Thymus (tissue), 11 donors: ENCODE measurements at regions not wholly inside any gene's neighbourhood (a gene's known extent, or its start where the extent isn't known, plus 50 kb on each side); places are given as distances from the start of the nearest gene placed in this dataset.

Experiments used
- DNase-seq, 9 donors: peaks; one replicate each; pipeline ENCODE4 v3.0.0-alpha.2; 2013; ENCODE audit warnings: low spot score in 9 of 9, low read depth in 6 of 9, missing footprints in 1 of 9
- H3K27ac ChIP-seq, 2 donors: one replicate each; pipeline ENCODE4 v1.5.1; 2013; ENCODE audit warnings: control low read depth in 1 of 2, low read depth in 1 of 2, low read length in 1 of 2, mild to moderate bottlenecking in 1 of 2, moderate library complexity in 1 of 2
- H3K27me3 ChIP-seq, 2 donors: one replicate each; pipeline ENCODE4 v1.5.1; 2013; ENCODE audit warnings: low read length in 1 of 2; ENCODE audit not compliant: control insufficient read depth in 2 of 2, insufficient read depth in 1 of 2
- H3K36me3 ChIP-seq, 2 donors: one replicate each; pipeline ENCODE4 v1.5.1; 2013; ENCODE audit warnings: low read length in 1 of 2, mild to moderate bottlenecking in 1 of 2, moderate library complexity in 1 of 2; ENCODE audit not compliant: control insufficient read depth in 2 of 2, insufficient read depth in 2 of 2
- H3K4me1 ChIP-seq, 2 donors: one replicate each; pipeline ENCODE4 v1.5.1; 2013; ENCODE audit warnings: low read length in 2 of 2; ENCODE audit not compliant: control insufficient read depth in 2 of 2, insufficient read depth in 2 of 2
- H3K4me3 ChIP-seq, 2 donors: one replicate each; pipeline ENCODE4 v1.5.1; 2013; ENCODE audit warnings: low read length in 2 of 2, control low read depth in 1 of 2, mild to moderate bottlenecking in 1 of 2
- H3K9me3 ChIP-seq, 2 donors: one replicate each; pipeline ENCODE4 v1.5.1; 2013; ENCODE audit warnings: low read length in 1 of 2, mild to moderate bottlenecking in 1 of 2; ENCODE audit not compliant: control insufficient read depth in 2 of 2, insufficient read depth in 1 of 2
- WGBS: extraction: QIAGEN DNeasy Blood & Tissue Kit; methylation state at CpG from one replicate; pipeline ENCODE4 v1.1.7; 2013; 5-methylcytosine and 5-hydroxymethylcytosine counted together
- donor health status: healthy.

GRCh38 chr21:22556829-22557228 lies 1558.6 kb downstream of the NCAM2 start:
- Histone ChIP-seq H3K36me3 (no peaks in the 10 kb centered on the region), H3K27ac (no peak overlapping the region), H3K9me3 (peaks cover 0 to 4% of the 10 kb centered on the region in 2 donors), H3K4me3 (no peak overlapping the region), H3K27me3 (no peaks in the 10 kb centered on the region), H3K4me1 (no peaks in the 10 kb centered on the region)
- DNase-seq: no peak

DNA sequence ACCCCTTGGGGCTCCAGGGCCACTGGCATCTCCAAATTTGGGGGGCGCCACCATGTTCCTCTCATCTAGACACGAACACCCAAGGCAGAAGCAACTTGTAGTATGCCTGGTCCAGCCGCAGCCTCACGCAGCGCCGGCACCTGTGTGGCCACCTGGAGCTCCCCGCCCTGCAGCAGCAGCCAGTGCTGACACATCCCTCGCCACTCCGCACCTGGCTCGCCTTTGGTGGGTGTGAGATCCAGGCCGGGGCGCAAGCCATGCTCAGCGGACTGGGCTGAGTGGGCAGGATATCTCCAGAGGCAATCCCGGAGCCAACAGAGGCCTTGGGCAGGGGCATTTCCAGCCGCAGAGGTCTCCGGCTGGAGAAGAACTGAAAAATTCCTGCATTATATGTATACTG lies 1563.7 kb downstream of the NCAM2 start:
- no peaks in the 10 kb centered on the region for H3K36me3 ChIP-seq
- H3K27ac ChIP-seq: no peak overlapping the region
- H3K9me3 ChIP-seq: peaks cover 0 to 7% of the 10 kb centered on the region in 2 donors
- H3K4me3 ChIP-seq: no peak overlapping the region
- 92% methylated on average over 16 of the region's 16 CpGs for WGBS
- no peaks in the 10 kb centered on the region for H3K27me3 ChIP-seq
- no peaks in the 10 kb centered on the region for H3K4me1 ChIP-seq
- DNase-seq: no peak

DNA sequence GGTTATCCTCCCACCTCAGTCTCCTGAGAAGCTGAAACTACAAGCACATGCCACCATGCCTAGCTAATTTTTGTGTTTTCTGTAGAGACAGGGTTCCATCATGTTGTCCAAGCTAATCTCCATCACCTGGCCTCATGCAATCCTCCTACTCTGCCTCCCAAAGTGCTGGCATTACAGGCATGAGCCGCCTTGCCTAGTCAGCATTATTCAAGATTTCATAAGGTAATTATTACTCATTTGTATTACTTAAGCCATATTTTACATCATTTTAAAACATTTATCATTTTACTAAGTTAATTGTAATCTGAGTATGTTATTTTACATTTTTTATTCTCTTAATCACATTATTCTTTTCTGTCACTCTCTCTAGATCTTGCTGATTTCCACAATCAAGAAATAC lies 1575.6 kb downstream of the NCAM2 start:
- no peak overlapping the region for H3K4me3 ChIP-seq
- H3K9me3 ChIP-seq: no peaks in the 10 kb centered on the region
- no peaks in the 10 kb centered on the region for H3K36me3 ChIP-seq
- WGBS: 97% methylated on average over 1 of the region's 1 CpG
- H3K27me3 ChIP-seq: no peaks in the 10 kb centered on the region
- no peak for DNase-seq
- H3K4me1 ChIP-seq: no peaks in the 10 kb centered on the region
- no peak overlapping the region for H3K27ac ChIP-seq

GRCh38 chr21:22575165-22575584 lies 1577.0 kb downstream of the NCAM2 start:
- Histone ChIP-seq H3K36me3 (no peaks in the 10 kb centered on the region), H3K4me3 (peak overlapping the region; percentile 23 to 24), H3K27me3 (no peaks in the 10 kb centered on the region), H3K4me1 (no peaks in the 10 kb centered on the region), H3K9me3 (no peaks in the 10 kb centered on the region), H3K27ac (peak overlapping the region in 1 of 2 donors; percentile 38)
- DNase-seq: peak; percentile 8 to 69 (median 25)
- WGBS: 6% methylated on average over 5 of the region's 5 CpGs

- no peaks in the 10 kb centered on the region for H3K27me3 ChIP-seq
- no peaks in the 10 kb centered on the region for H3K36me3 ChIP-seq
- DNase-seq: no peak
- no peaks in the 10 kb centered on the region for H3K4me1 ChIP-seq
- H3K9me3 ChIP-seq: peaks cover 0 to 2% of the 10 kb centered on the region in 2 donors
- no peak overlapping the region for H3K27ac ChIP-seq
- no peak overlapping the region for H3K4me3 ChIP-seq
Measured at GRCh38 chr21:22579741-22580140, 1581.5 kb downstream of the NCAM2 start.

- Histone ChIP-seq H3K36me3 (no peaks in the 10 kb centered on the region), H3K27me3 (no peaks in the 10 kb centered on the region), H3K9me3 (peaks cover 0 to 2% of the 10 kb centered on the region in 2 donors), H3K27ac (no peak overlapping the region), H3K4me1 (no peaks in the 10 kb centered on the region), H3K4me3 (no peak overlapping the region)
- WGBS: 97% methylated on average over 2 of the region's 2 CpGs
- no peak for DNase-seq
Measured at GRCh38 chr21:22582026-22582425, 1583.8 kb downstream of the NCAM2 start.

GRCh38 chr21:22584308-22584707 lies 1586.1 kb downstream of the NCAM2 start:
- H3K4me3 ChIP-seq: no peak overlapping the region
- WGBS: 98% methylated on average over 5 of the region's 5 CpGs
- H3K36me3 ChIP-seq: no peaks in the 10 kb centered on the region
- no peak overlapping the region for H3K27ac ChIP-seq
- no peaks in the 10 kb centered on the region for H3K4me1 ChIP-seq
- no peaks in the 10 kb centered on the region for H3K27me3 ChIP-seq
- peaks cover 0 to 5% of the 10 kb centered on the region in 2 donors for H3K9me3 ChIP-seq
- no peak for DNase-seq

DNA sequence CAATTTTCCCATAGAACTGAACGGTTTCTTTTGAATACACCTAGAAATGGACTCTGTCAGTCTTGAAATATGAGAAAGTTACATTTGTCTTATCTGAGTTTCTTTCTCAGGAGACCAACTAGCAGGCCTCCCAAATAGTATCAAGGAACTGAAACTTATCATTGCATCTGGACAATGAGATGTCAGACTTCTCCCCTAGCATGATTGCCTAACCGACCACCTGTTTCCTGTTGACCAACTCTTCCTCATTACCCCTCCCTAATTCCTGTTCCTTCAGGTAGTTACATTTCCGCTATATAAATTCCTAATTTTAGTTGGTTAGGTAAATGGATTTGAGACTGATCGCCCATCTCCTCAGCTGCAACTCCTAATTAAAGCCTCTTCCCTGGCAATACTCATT lies 1587.3 kb downstream of the NCAM2 start:
- no peaks in the 10 kb centered on the region for H3K36me3 ChIP-seq
- H3K27ac ChIP-seq: no peak overlapping the region
- H3K27me3 ChIP-seq: no peaks in the 10 kb centered on the region
- DNase-seq: no peak
- 87% methylated on average over 4 of the region's 4 CpGs for WGBS
- no peaks in the 10 kb centered on the region for H3K4me1 ChIP-seq
- H3K9me3 ChIP-seq: peaks cover 0 to 5% of the 10 kb centered on the region in 2 donors
- no peak overlapping the region for H3K4me3 ChIP-seq

DNA sequence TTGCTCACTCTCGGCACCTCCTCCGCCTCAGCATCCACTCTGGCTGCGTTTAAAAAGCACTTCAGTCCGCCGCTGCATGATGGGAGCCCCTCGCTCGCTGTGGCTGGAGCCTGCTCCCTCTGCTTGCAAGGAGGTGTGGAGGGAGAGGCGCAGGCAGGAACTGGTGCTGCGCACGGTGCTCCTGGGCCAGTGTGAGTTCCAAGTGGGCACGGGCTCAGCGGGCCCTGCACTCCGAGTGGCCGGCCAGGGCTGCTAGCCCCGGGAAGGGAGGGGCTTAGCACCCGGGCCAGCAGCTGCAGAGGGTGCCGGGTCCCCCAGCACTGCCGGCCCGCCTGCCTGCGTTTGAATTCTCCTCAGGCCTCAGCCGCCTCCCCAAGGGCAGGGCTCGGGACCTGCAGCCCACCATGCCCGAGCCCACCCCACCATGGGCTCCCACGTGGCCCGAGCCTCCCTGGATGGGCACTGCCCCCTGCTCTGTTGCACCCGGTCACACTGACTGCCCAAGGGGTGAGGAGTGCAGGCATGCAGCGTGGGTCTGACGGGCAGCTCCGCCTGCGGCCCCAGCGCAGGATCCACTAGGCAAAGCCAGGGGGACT lies 1599.5 kb downstream of the NCAM2 start:
- Histone ChIP-seq H3K27ac (no peak overlapping the region), H3K9me3 (peaks cover 0 to 12% of the 10 kb centered on the region in 2 donors), H3K27me3 (no peaks in the 10 kb centered on the region), H3K4me3 (no peak overlapping the region), H3K4me1 (no peaks in the 10 kb centered on the region), H3K36me3 (no peaks in the 10 kb centered on the region)
- no peak for DNase-seq
- 93% methylated on average over 31 of the region's 31 CpGs for WGBS

DNA sequence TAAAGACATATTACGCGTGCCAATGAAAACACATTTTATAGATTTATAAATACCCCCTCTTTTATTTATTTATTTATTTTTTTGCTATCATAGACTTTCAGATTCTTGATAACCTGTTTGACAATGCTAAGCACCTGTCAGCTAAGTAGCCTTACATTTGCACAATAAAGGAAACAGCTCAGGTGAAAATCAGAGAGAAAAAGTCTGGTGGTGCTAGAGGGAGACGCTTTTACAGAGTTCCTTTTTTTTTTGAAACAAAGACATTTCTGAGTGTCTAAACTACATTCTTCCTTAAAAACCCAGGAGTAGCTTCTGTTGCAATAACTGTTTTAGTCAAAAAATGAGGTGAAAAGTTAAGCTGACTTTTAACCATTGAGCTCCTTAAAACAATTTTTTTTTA lies 1611.6 kb downstream of the NCAM2 start:
- 87% methylated on average over 3 of the region's 3 CpGs for WGBS
- H3K4me1 ChIP-seq: no peaks in the 10 kb centered on the region
- DNase-seq: no peak
- no peaks in the 10 kb centered on the region for H3K36me3 ChIP-seq
- no peaks in the 10 kb centered on the region for H3K9me3 ChIP-seq
- no peak overlapping the region for H3K4me3 ChIP-seq
- no peaks in the 10 kb centered on the region for H3K27me3 ChIP-seq
- H3K27ac ChIP-seq: no peak overlapping the region
